DND-41 (cell line): ENCODE measurements at regions not wholly inside any gene's neighbourhood (a gene's known extent, or its start where the extent isn't known, plus 50 kb on each side); places are given as distances from the start of the nearest gene placed in this dataset.

ENCODE experiments used
- ATAC-seq: fragments of 200-7000 bp; cut with Tn5 transposase; 3 replicates; pipeline ENCODE4 v1.9.1; 2021; ENCODE audit warnings: low read depth; ENCODE audit not compliant: insufficient read depth
- DNase-seq: peaks from one replicate; pipeline ENCODE4 v3.0.0-alpha.2; 2020
- H2AFZ ChIP-seq: 2 replicates; pipeline ENCODE4 v1.6.0; 2012; ENCODE audit warnings: low read depth, low read length
- H3K27ac ChIP-seq: 2 replicates; pipeline ENCODE4 v1.5.1; 2012; ENCODE audit warnings: low read length, inconsistent platforms
- H3K27me3 ChIP-seq: fragments of 200-600 bp; sonication (generic); 2 replicates; pipeline ENCODE4 v1.6.0; 2012; ENCODE audit warnings: low read length, mild to moderate bottlenecking, inconsistent platforms; ENCODE audit not compliant: insufficient read depth, poor library complexity
- H3K36me3 ChIP-seq: 2 replicates; pipeline ENCODE4 v1.5.1; 2012; ENCODE audit warnings: low read length, inconsistent platforms; ENCODE audit not compliant: insufficient read depth
- H3K4me1 ChIP-seq: 2 replicates; pipeline ENCODE4 v1.5.1; 2012; ENCODE audit warnings: mild to moderate bottlenecking, low read length; ENCODE audit not compliant: insufficient read depth
- H3K4me2 ChIP-seq: 2 replicates; pipeline ENCODE4 v1.6.0; 2012; ENCODE audit warnings: mild to moderate bottlenecking, moderate library complexity, low read length, inconsistent platforms; ENCODE audit not compliant: insufficient read depth
- H3K4me3 ChIP-seq, 2 experiments: fragments of 200-600 bp in 1 of 2; shearing (Covaris generic) in 1 of 2; 2 replicates each; pipeline ENCODE4 v1.5.1; 2012 to 2016; ENCODE audit warnings: inconsistent platforms in 2 of 2, low read length in 2 of 2, mild to moderate bottlenecking in 2 of 2, low read depth in 1 of 2, moderate library complexity in 1 of 2
- H3K79me2 ChIP-seq: 2 replicates; pipeline ENCODE4 v1.6.0; 2012; ENCODE audit warnings: low read length, inconsistent platforms; ENCODE audit not compliant: insufficient read depth
- H3K9ac ChIP-seq: 2 replicates; pipeline ENCODE4 v1.6.0; 2012; ENCODE audit warnings: low read depth, mild to moderate bottlenecking, inconsistent platforms, low read length, moderate library complexity
- H3K9me3 ChIP-seq: 2 replicates; pipeline ENCODE4 v1.5.1; 2012; ENCODE audit warnings: low read length, moderate library complexity, mild to moderate bottlenecking, inconsistent platforms; ENCODE audit not compliant: insufficient read depth, severe bottlenecking
- H4K20me1 ChIP-seq: 2 replicates; pipeline ENCODE4 v1.6.0; 2012; ENCODE audit warnings: low read length; ENCODE audit not compliant: insufficient read depth
- CTCF ChIP-seq: IDR thresholded peaks from 2 replicates; pipeline ENCODE4 v1.5.1; 2012; ENCODE audit warnings: borderline replicate concordance, low read length, moderate library complexity, mild to moderate bottlenecking; ENCODE audit not compliant: poor library complexity, severe bottlenecking; ENCODE audit errors: extremely low read depth
- EZH2 ChIP-seq: IDR thresholded peaks from 3 replicates; pipeline ENCODE4 v1.6.1; 2012; ENCODE audit warnings: borderline replicate concordance, low read depth, mild to moderate bottlenecking, moderate library complexity, low read length, inconsistent platforms; ENCODE audit not compliant: severe bottlenecking

GRCh38 chr5:75960129-75960528, 123.1 kb upstream of the SV2C start:
- no peaks in the 10 kb centered on the region for H3K4me1 ChIP-seq
- H3K4me2 ChIP-seq = no peak overlapping the region
- H3K79me2 ChIP-seq = no peaks in the 10 kb centered on the region
- H2AFZ ChIP-seq = no peak overlapping the region
- H3K27ac ChIP-seq = no peak overlapping the region
- ATAC-seq (no peak), DNase-seq (no peak)
- no peak for TF ChIP-seq CTCF
- TF ChIP-seq EZH2 = no peak
- no peaks in the 10 kb centered on the region for H3K9me3 ChIP-seq
- H3K4me3 ChIP-seq = no peak overlapping the region
- H3K9ac ChIP-seq = no peak overlapping the region
- H3K36me3 ChIP-seq = no peaks in the 10 kb centered on the region
- H3K27me3 ChIP-seq = no peaks in the 10 kb centered on the region
- no peaks in the 10 kb centered on the region for H4K20me1 ChIP-seq

GRCh38 chr5:75952963-75953362, 130.2 kb upstream of the SV2C start:
- Histone ChIP-seq H3K9ac (no peak overlapping the region), H3K36me3 (no peaks in the 10 kb centered on the region), H3K79me2 (no peaks in the 10 kb centered on the region), H3K9me3 (no peaks in the 10 kb centered on the region), H2AFZ (no peak overlapping the region), H3K4me3 (no peak overlapping the region), H4K20me1 (no peaks in the 10 kb centered on the region), H3K27ac (no peak overlapping the region), H3K27me3 (no peaks in the 10 kb centered on the region), H3K4me2 (no peak overlapping the region), H3K4me1 (no peaks in the 10 kb centered on the region)
- no peak for TF ChIP-seq EZH2
- no peak for TF ChIP-seq CTCF
- DNase-seq = no peak
- ATAC-seq = no peak

- no peak for TF ChIP-seq EZH2
- TF ChIP-seq CTCF = no peak
- Histone ChIP-seq H2AFZ (no peak overlapping the region), H3K4me3 (no peak overlapping the region), H3K79me2 (no peaks in the 10 kb centered on the region), H3K36me3 (no peaks in the 10 kb centered on the region), H3K9ac (no peak overlapping the region), H3K4me2 (no peak overlapping the region), H4K20me1 (no peaks in the 10 kb centered on the region), H3K27ac (no peak overlapping the region), H3K9me3 (no peaks in the 10 kb centered on the region), H3K4me1 (no peaks in the 10 kb centered on the region), H3K27me3 (no peaks in the 10 kb centered on the region)
- ATAC-seq (no peak), DNase-seq (no peak)
These were observed 130.9 kb upstream of the SV2C start for GRCh38 chr5:75952291-75952690.

- Histone ChIP-seq H3K27ac (no peak overlapping the region), H3K4me3 (no peak overlapping the region), H3K9me3 (no peaks in the 10 kb centered on the region), H3K9ac (no peak overlapping the region), H2AFZ (no peak overlapping the region), H3K27me3 (no peaks in the 10 kb centered on the region), H3K36me3 (no peaks in the 10 kb centered on the region), H3K4me1 (no peaks in the 10 kb centered on the region), H3K4me2 (no peak overlapping the region), H4K20me1 (no peaks in the 10 kb centered on the region), H3K79me2 (no peaks in the 10 kb centered on the region)
- ATAC-seq (no peak), DNase-seq (no peak)
- no peak for TF ChIP-seq EZH2
- TF ChIP-seq CTCF = no peak
These were observed 131.5 kb upstream of the SV2C start for GRCh38 chr5:75951716-75952115.
